Endothelial cell of umbilical vein (primary cell): ENCODE measurements at regions not wholly inside any gene's neighbourhood (a gene's known extent, or its start where the extent isn't known, plus 50 kb on each side); places are given as distances from the start of the nearest gene placed in this dataset.

ENCODE experiments used
- BruUV-seq: library from RNA; stranded (reverse); fragments of 400-500 nt; replicated peaks from 2 replicates; lab custom pipeline; 2021; lab: Mats Ljungman, UMichigan
- CTCF ChIA-PET: fragments of 300-600, 350-600 bp; sonication (Branson Sonifier 250); formaldehyde crosslinking; loops from one replicate; lab custom pipeline; 2021; ENCODE audit warnings: antibody characterized with exemption, inconsistent platforms; lab: Charles Lee
- POLR2A ChIA-PET: fragments of 300-600, 350-600 bp; sonication (Branson Sonifier 250); formaldehyde crosslinking; loops from one replicate; lab custom pipeline; 2021; ENCODE audit warnings: antibody characterized with exemption, inconsistent platforms; lab: Charles Lee
- DNase-seq: peaks from one replicate; pipeline ENCODE4 v3.0.0-alpha.2; 2011; ENCODE audit warnings: low read depth, low spot score
- FAIRE-seq: peaks from 2 replicates; lab custom pipeline; 2011; peaks lifted over from hg19 to GRCh38; lab: Jason Lieb, UNC
- H2AFZ ChIP-seq: 2 replicates; pipeline ENCODE4 v1.6.0; 2012; ENCODE audit warnings: low read depth, low read length, control low read depth, inconsistent platforms
- H3K27ac ChIP-seq: 2 replicates; pipeline ENCODE4 v1.5.1; 2011; ENCODE audit warnings: low read depth, mild to moderate bottlenecking, control low read depth, low read length, moderate library complexity; ENCODE audit not compliant: insufficient read depth
- H3K27me3 ChIP-seq, 2 experiments: 2 replicates each; pipeline versions ENCODE4 v1.6.0 to v1.6.1; 2011; ENCODE audit warnings: low read length in 2 of 2, mixed read lengths in 1 of 2; ENCODE audit not compliant: control insufficient read depth in 2 of 2, insufficient read depth in 2 of 2
- H3K36me3 ChIP-seq, 2 experiments: 2 replicates in 1 of 2; 3 replicates in 1 of 2; pipeline ENCODE4 v1.5.1; 2011; ENCODE audit warnings: low read length in 2 of 2, mild to moderate bottlenecking in 1 of 2, moderate library complexity in 1 of 2; ENCODE audit not compliant: control insufficient read depth in 2 of 2, insufficient read depth in 2 of 2; ENCODE audit errors: extremely low read depth in 1 of 2
- H3K4me1 ChIP-seq: 3 replicates; pipeline ENCODE4 v1.5.1; 2011; ENCODE audit warnings: mild to moderate bottlenecking, low read length; ENCODE audit not compliant: control insufficient read depth, insufficient read depth; ENCODE audit errors: extremely low read depth
- H3K4me2 ChIP-seq: 2 replicates; pipeline ENCODE4 v1.6.1; 2011; ENCODE audit warnings: low read length, control low read depth, mixed read lengths; ENCODE audit not compliant: insufficient read depth
- H3K4me3 ChIP-seq, 3 experiments: fragments of 200-600 bp in 1 of 3; sonication (generic), shearing (Covaris generic) in 1 of 3; replicated peaks in 1 of 3; 2 replicates each; pipeline ENCODE4 v1.5.1; 2011 to 2016; ENCODE audit warnings: control low read depth in 3 of 3, low read length in 3 of 3, mild to moderate bottlenecking in 2 of 3, inconsistent platforms in 1 of 3, low read depth in 1 of 3, moderate library complexity in 1 of 3; ENCODE audit not compliant: insufficient read depth in 1 of 3
- H3K79me2 ChIP-seq: 2 replicates; pipeline ENCODE4 v1.6.0; 2012; ENCODE audit warnings: low read length, inconsistent platforms; ENCODE audit not compliant: control insufficient read depth, insufficient read depth
- H3K9ac ChIP-seq: replicated peaks from 2 replicates; pipeline ENCODE3; 2011; ENCODE audit warnings: low read length, control low read depth; ENCODE audit not compliant: insufficient read depth; ENCODE audit errors: extremely low read depth
- H3K9me1 ChIP-seq: replicated peaks from 3 replicates; pipeline ENCODE4 v1.6.0; 2011; ENCODE audit warnings: mild to moderate bottlenecking, low read length; ENCODE audit not compliant: control insufficient read depth, insufficient read depth; ENCODE audit errors: extremely low read depth
- H3K9me3 ChIP-seq: replicated peaks from 2 replicates; pipeline ENCODE4 v1.5.1; 2012; ENCODE audit warnings: low read length, inconsistent platforms; ENCODE audit not compliant: control insufficient read depth, insufficient read depth
- H4K20me1 ChIP-seq: replicated peaks from 2 replicates; pipeline ENCODE3; 2011; ENCODE audit warnings: mild to moderate bottlenecking, low read length; ENCODE audit not compliant: control insufficient read depth, insufficient read depth; ENCODE audit errors: extremely low read depth
- CTCF ChIP-seq, 2 donors: IDR thresholded peaks; 1 replicate in 1 of 2; 2 replicates in 1 of 2; pipeline ENCODE4 v1.5.1; 2011; ENCODE audit warnings: low read length in 2 of 2, mild to moderate bottlenecking in 2 of 2, moderate library complexity in 2 of 2, control low read depth in 1 of 2, inconsistent platforms in 1 of 2, low read depth in 1 of 2; ENCODE audit not compliant: insufficient read depth in 1 of 2; ENCODE audit errors: extremely low read depth in 1 of 2
- EZH2 ChIP-seq: IDR thresholded peaks from 2 replicates; pipeline ENCODE4 v1.6.1; 2012; ENCODE audit warnings: borderline replicate concordance, low read depth, mild to moderate bottlenecking, moderate library complexity, low read length, inconsistent platforms; ENCODE audit not compliant: severe bottlenecking
- FOS ChIP-seq: IDR thresholded peaks from 2 replicates; pipeline ENCODE4 v1.6.1; 2011; ENCODE audit warnings: mild to moderate bottlenecking, low read length, moderate library complexity, borderline replicate concordance; ENCODE audit not compliant: insufficient read depth
- GATA2 ChIP-seq: IDR thresholded peaks from 2 replicates; pipeline ENCODE4 v1.7.0; 2011; ENCODE audit warnings: low read depth, mild to moderate bottlenecking, moderate library complexity, mixed read lengths, low read length; ENCODE audit not compliant: insufficient read length, insufficient read depth
- JUN ChIP-seq: IDR thresholded peaks from 2 replicates; pipeline ENCODE4 v1.6.1; 2011; ENCODE audit warnings: borderline replicate concordance, low read depth; ENCODE audit not compliant: insufficient read length, insufficient read depth
- MAX ChIP-seq: IDR thresholded peaks from 2 replicates; pipeline ENCODE4 v1.6.1; 2011; ENCODE audit not compliant: insufficient read depth, insufficient read length
- MYC ChIP-seq: IDR thresholded peaks from one replicate; pipeline ENCODE4 v1.6.1; 2011; ENCODE audit warnings: mild to moderate bottlenecking, low read depth, low read length
- POLR2A ChIP-seq: IDR thresholded peaks from 2 replicates; pipeline ENCODE4 v1.6.1; 2012; ENCODE audit warnings: low read depth, mild to moderate bottlenecking, control low read depth, low read length
- POLR2AphosphoS5 ChIP-seq: IDR thresholded peaks from 2 replicates; pipeline ENCODE4 v1.6.1; 2012; ENCODE audit warnings: low read depth, mild to moderate bottlenecking, control low read depth, low read length, moderate library complexity; ENCODE audit not compliant: insufficient read depth
- dilution Hi-C: fragments of 300-500 bp; cut with MboI; formaldehyde crosslinking; loops from one replicate; pipeline ENCODE4 v1.15.0; 2019; ENCODE audit warnings: low sequenced_read_pairs; ENCODE audit not compliant: extremely low pct_ligation_motif_present
- intact Hi-C: fragments of 100-400 bp; cut with micrococcal nuclease; formaldehyde crosslinking; loops from one replicate; pipeline ENCODE4 v1.10.0; 2022

GRCh38 chrX:113429011-113429410 is 588.4 kb upstream of the AMOT start:
- POLR2A ChIA-PET, result no interaction called here
- TF ChIP-seq EZH2, result no peak
- TF ChIP-seq FOS, result no peak
- no peak for TF ChIP-seq POLR2A
- TF ChIP-seq GATA2, result no peak
- TF ChIP-seq POLR2AphosphoS5, result no peak
- no peak for TF ChIP-seq JUN
- TF ChIP-seq MYC, result no peak
- no peak for TF ChIP-seq MAX
- no peak for TF ChIP-seq CTCF (IDR thresholded peaks at IDR 0.05; ENCODE audit: extremely low read depth in 1 of 2, insufficient read depth in 1 of 2, low read depth in 1 of 2, low read length in 2 of 2)
- Histone ChIP-seq H3K4me2 (no peak overlapping the region), H3K79me2 (no peaks in the 10 kb centered on the region), H2AFZ (no peak overlapping the region), H3K9ac (no peak overlapping the region), H4K20me1 (no peaks in the 10 kb centered on the region), H3K9me1 (no peaks in the 10 kb centered on the region), H3K27me3 (no peaks in the 10 kb centered on the region), H3K9me3 (no peaks in the 10 kb centered on the region), H3K36me3 (no peaks in the 10 kb centered on the region), H3K4me1 (no peaks in the 10 kb centered on the region), H3K4me3 (no peak overlapping the region), H3K27ac (no peak overlapping the region)
- dilution Hi-C loops, result no loop called here
- BruUV-seq, result no TSS peak
- intact Hi-C loops, result no loop called here
- CTCF ChIA-PET, result no interaction called here
- FAIRE-seq, result no peak
- no peak for DNase-seq
